ENCODE measurements at regions not wholly inside any gene's neighbourhood (a gene's known extent, or its start where the extent isn't known, plus 50 kb on each side); places are given as distances from the start of the nearest gene placed in this dataset.

DNA sequence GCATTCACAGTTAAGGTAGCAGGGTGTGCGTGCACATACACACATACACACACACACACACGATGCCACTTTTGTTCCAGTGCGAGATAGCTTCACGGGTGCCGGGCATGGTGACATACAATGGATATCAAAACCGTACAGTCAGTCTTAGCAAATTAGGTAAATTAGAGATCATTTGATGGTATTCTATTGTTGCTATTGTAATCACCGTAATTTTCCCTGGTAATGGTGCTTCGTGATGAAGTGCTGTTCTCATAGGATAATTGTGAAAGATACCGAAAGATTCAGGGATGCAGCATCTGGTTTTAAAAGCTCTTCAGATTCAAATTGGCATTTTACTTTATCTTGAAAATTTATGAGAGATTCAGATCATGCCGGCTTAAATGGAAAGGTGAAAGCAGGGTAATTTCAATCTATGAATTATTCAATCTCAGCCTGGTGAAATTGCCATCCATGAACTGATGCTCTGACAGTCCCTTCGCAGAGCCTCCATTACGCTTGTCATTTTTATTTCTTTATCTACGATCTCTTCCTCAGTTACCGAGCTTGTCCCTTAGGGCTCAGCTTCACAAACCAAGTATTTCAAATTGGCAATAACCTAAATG lies 71.3 kb upstream of the SOX4 start:
- no peak overlapping the region for H3K9ac ChIP-seq
- H3K27me3 ChIP-seq: no peaks in the 10 kb centered on the region
- H4K20me1 ChIP-seq: no peaks in the 10 kb centered on the region
- H3K27ac ChIP-seq: no peak overlapping the region
- no peak overlapping the region for H3K4me2 ChIP-seq
- H3K4me1 ChIP-seq: no peaks in the 10 kb centered on the region
- no peaks in the 10 kb centered on the region for H3K9me3 ChIP-seq
- TF ChIP-seq Cebpa-rat (IDR thresholded peaks at IDR 0.05): no peak
- H3K4me3 ChIP-seq: no peak overlapping the region
- H3K36me3 ChIP-seq: no peaks in the 10 kb centered on the region

DNA sequence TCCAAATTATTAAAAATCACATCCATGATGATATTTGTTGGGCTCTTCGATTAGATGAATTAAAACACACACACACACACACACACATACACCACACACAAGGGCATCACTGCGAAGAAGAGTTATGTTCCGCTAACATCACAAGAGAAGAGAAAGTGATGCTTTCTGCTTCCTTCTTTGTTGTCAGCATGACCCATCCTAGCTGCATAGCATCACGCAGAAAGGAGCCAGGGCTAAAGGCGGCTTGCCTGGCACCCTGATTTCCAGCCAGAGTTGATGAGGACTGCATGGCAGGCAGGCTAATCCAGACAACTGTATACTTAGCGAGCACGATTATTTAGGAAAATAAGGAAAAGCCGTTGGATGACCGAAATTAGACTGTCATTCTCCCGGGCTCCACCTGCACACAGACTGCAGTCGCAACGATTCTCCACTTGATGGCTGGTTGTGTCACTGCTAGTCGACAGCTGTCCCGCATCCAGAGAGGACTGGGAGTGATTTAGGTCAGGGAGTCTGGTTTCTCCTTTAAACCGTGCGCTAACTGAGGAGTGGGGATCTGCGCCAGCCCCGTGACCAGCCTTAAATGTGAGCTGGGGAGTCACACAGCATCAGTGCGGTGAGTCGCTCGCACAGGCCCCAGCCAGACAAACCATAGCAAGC lies 70.6 kb upstream of the SOX4 start:
- no peak overlapping the region for H3K27ac ChIP-seq
- no peak overlapping the region for H3K4me2 ChIP-seq
- H3K27me3 ChIP-seq: no peaks in the 10 kb centered on the region
- no peaks in the 10 kb centered on the region for H3K36me3 ChIP-seq
- H3K9ac ChIP-seq: no peak overlapping the region
- H3K4me1 ChIP-seq: no peaks in the 10 kb centered on the region
- no peak for TF ChIP-seq Cebpa-rat (IDR thresholded peaks at IDR 0.05)
- no peaks in the 10 kb centered on the region for H4K20me1 ChIP-seq
- no peak overlapping the region for H3K4me3 ChIP-seq
- no peaks in the 10 kb centered on the region for H3K9me3 ChIP-seq

DNA sequence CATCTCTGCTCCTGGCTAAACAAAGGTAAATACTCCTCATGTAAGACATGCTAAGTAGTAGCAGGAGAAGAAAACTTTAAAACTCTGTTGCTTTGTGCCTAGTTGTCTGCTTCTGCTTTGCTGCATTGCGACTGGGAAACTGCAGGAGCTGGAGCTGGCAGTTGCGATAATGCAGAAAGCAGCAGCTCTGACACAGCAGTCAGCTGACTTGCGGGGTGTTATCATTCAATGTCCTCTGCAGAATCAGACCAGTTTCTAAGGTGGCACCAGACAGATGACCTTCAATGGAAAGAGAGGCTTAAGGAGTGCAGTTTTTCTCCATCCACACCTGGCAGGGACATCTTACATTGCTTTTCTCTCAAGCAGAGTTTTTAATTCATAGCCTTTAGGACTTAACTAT lies 69.9 kb upstream of the SOX4 start:
- no peak for TF ChIP-seq Cebpa-rat (IDR thresholded peaks at IDR 0.05)
- H3K4me1 ChIP-seq: no peaks in the 10 kb centered on the region
- no peaks in the 10 kb centered on the region for H3K9me3 ChIP-seq
- H3K36me3 ChIP-seq: no peaks in the 10 kb centered on the region
- no peak overlapping the region for H3K4me3 ChIP-seq
- no peak overlapping the region for H3K4me2 ChIP-seq
- no peak overlapping the region for H3K9ac ChIP-seq
- no peak overlapping the region for H3K27ac ChIP-seq
- H3K27me3 ChIP-seq: no peaks in the 10 kb centered on the region
- H4K20me1 ChIP-seq: no peaks in the 10 kb centered on the region

DNA sequence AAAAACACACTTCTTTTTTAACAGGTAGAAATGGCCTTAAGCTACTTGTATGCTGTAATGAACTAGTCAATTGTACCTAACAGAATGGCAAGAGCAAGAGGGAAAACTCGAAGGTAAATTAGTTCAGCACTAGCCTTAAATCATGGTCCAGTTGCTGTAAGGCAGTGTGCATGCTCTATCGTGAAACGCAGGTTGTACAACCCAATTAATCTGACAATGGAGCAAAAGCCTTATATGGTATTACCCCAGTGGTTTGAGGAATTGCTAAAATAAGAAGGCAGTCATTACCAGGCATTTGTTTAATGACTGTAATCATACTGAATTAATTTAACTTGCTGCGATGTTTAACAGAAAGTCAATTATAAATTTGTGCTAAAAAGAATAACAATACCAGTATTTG lies 69.3 kb upstream of the SOX4 start:
- Histone ChIP-seq H3K36me3 (no peaks in the 10 kb centered on the region), H3K9ac (no peak overlapping the region), H3K27ac (no peak overlapping the region), H3K9me3 (no peaks in the 10 kb centered on the region), H3K4me1 (no peaks in the 10 kb centered on the region), H3K4me3 (no peak overlapping the region), H3K4me2 (no peak overlapping the region), H4K20me1 (no peaks in the 10 kb centered on the region), H3K27me3 (no peaks in the 10 kb centered on the region)
- TF ChIP-seq Cebpa-rat (IDR thresholded peaks at IDR 0.05): no peak

GRCh38 chr6:21526974-21527373 lies 66.6 kb upstream of the SOX4 start:
- H3K36me3 ChIP-seq: no peaks in the 10 kb centered on the region
- no peak overlapping the region for H3K27ac ChIP-seq
- H4K20me1 ChIP-seq: no peaks in the 10 kb centered on the region
- no peaks in the 10 kb centered on the region for H3K27me3 ChIP-seq
- TF ChIP-seq Cebpa-rat (IDR thresholded peaks at IDR 0.05): no peak
- no peak overlapping the region for H3K4me3 ChIP-seq
- H3K4me2 ChIP-seq: no peak overlapping the region
- H3K9me3 ChIP-seq: no peaks in the 10 kb centered on the region
- H3K4me1 ChIP-seq: no peaks in the 10 kb centered on the region
- H3K9ac ChIP-seq: no peak overlapping the region

DNA sequence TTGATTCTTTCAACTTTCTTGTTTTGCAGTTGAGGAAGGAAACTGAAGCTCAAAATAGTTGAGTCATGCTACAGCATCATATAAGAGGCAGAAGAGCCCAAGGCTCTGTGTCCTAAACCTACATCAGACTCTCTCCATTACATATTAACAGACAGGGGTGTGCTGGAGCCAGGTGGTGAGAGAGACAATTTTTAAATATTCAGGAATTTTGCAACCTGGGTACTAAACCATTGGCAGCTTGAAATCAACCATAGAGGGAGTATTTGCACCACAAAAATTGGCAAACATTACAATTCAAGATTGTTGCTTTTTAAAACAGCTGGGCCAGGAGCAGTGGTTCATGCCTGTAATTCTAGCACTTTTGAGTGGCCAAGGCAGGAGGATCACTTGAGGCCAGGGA lies 65.8 kb upstream of the SOX4 start:
- Histone ChIP-seq H3K4me1 (no peaks in the 10 kb centered on the region), H3K9ac (no peak overlapping the region), H3K27me3 (no peaks in the 10 kb centered on the region), H3K9me3 (no peaks in the 10 kb centered on the region), H4K20me1 (no peaks in the 10 kb centered on the region), H3K27ac (no peak overlapping the region), H3K4me3 (no peak overlapping the region), H3K4me2 (no peak overlapping the region), H3K36me3 (no peaks in the 10 kb centered on the region)
- TF ChIP-seq Cebpa-rat (IDR thresholded peaks at IDR 0.05): no peak

DNA sequence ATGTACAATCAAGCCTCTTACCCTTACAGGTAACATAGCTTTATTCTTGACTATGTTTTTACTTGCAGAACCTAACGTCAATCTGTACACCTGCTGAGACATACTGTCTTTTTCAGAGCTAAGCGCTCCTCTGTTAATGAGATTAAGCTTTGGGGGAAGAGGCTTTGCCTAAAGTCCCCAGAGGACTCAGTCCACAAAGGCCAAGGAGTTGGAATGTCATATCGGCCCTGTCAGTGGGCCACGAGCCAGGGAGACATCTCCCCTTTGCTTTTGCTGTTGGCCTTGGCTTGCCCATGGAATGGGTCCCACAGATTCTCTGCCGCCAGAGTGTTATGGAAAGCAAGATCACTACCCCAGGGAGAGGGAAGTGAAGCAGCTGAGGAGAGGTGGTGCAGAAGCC lies 64.1 kb upstream of the SOX4 start:
- Histone ChIP-seq H3K4me2 (no peak overlapping the region), H3K9ac (no peak overlapping the region), H3K27me3 (no peaks in the 10 kb centered on the region), H3K4me3 (no peak overlapping the region), H4K20me1 (no peaks in the 10 kb centered on the region), H3K9me3 (no peaks in the 10 kb centered on the region), H3K36me3 (no peaks in the 10 kb centered on the region), H3K4me1 (no peaks in the 10 kb centered on the region), H3K27ac (no peak overlapping the region)
- no peak for TF ChIP-seq Cebpa-rat (IDR thresholded peaks at IDR 0.05)

DNA sequence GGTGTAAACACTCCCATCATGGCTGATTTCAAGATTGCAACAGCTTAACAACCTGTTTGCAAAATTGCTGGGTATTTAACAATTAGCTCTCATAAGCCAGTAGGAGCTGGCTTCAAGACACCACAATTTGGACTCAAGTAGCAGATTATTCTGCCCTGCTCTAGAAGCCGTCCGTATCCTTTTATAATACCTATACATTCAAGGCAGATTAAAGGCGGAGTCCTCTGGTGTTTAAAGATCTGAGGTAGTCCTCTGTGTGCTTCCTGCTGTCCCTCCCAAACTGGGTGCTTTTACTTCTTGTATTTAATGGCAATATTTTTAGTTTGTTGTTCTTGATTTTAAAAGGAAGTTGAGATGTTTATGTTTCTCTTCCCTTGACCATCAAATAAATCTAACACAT lies 62.2 kb upstream of the SOX4 start:
- no peaks in the 10 kb centered on the region for H3K9me3 ChIP-seq
- H3K9ac ChIP-seq: no peak overlapping the region
- H3K4me1 ChIP-seq: no peaks in the 10 kb centered on the region
- no peaks in the 10 kb centered on the region for H3K27me3 ChIP-seq
- no peaks in the 10 kb centered on the region for H3K36me3 ChIP-seq
- no peak overlapping the region for H3K4me2 ChIP-seq
- H3K4me3 ChIP-seq: no peak overlapping the region
- no peak for TF ChIP-seq Cebpa-rat (IDR thresholded peaks at IDR 0.05)
- no peaks in the 10 kb centered on the region for H4K20me1 ChIP-seq
- H3K27ac ChIP-seq: no peak overlapping the region

DNA sequence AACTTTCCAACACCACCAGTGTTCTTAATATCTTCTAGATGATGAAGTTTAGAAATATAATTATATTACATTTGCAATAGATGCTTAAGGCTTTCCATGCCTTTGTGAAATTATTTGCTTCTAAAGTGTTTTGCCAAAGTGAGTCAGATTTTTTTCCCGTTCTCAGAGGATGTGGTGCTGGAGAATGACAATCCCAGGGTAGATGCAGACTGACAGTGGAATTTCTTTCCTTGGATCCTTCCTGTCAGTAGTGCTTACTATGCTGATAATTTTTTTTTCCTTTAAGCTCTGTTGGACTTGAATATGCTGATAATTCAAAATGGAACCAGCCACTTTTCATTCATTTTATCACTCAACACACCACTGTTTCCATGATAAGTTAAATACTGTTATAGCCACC lies 59.9 kb upstream of the SOX4 start:
- Histone ChIP-seq H3K9me3 (no peaks in the 10 kb centered on the region), H3K27ac (no peak overlapping the region), H3K27me3 (no peaks in the 10 kb centered on the region), H3K4me2 (no peak overlapping the region), H3K9ac (no peak overlapping the region), H3K36me3 (no peaks in the 10 kb centered on the region), H4K20me1 (no peaks in the 10 kb centered on the region), H3K4me1 (no peaks in the 10 kb centered on the region), H3K4me3 (no peak overlapping the region)
- TF ChIP-seq Cebpa-rat (IDR thresholded peaks at IDR 0.05): no peak

DNA sequence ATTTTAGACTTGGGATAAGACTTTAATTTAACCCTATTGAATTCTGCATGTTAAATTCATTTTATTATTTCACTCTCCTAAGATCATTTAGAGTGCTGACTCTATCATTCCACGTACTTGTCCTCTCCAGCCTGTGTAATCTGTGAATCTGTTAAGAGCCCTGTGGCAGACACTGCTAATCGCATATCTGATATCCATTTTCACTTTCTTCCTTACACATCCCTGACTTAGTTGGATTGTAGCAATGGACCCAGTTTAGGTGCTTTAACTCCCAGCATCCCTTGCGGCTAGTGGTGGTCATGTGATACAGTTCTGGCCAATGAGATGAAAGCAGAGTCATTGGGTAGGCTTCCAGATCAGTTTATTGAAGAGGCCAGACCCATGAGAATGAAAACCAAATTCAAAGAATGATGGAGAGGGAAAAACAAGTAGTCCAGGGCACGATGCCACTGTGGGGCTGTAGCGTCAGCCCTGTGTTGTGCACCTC lies 57.2 kb upstream of the SOX4 start:
- no peak for TF ChIP-seq Cebpa-rat (IDR thresholded peaks at IDR 0.05)
- no peak overlapping the region for H3K4me3 ChIP-seq
- H3K27me3 ChIP-seq: no peaks in the 10 kb centered on the region
- no peak overlapping the region for H3K9ac ChIP-seq
- H3K4me2 ChIP-seq: no peak overlapping the region
- H3K9me3 ChIP-seq: no peaks in the 10 kb centered on the region
- H3K27ac ChIP-seq: no peak overlapping the region
- H3K36me3 ChIP-seq: no peaks in the 10 kb centered on the region
- H4K20me1 ChIP-seq: no peaks in the 10 kb centered on the region
- H3K4me1 ChIP-seq: no peaks in the 10 kb centered on the region
